Stimulated activated CD8-positive, alpha-beta memory T cell treated with anti-CD3 and anti-CD28 coated beads, Interleukin-4, amount 100 ng/mL, for 1 hour (primary cell): ENCODE measurements at regions not wholly inside any gene's neighbourhood (a gene's known extent, or its start where the extent isn't known, plus 50 kb on each side); places are given as distances from the start of the nearest gene placed in this dataset.
A peak's percentile ranks its signal among the peaks of the same experiment; 100 is the strongest.

Source experiments
- DNase-seq, 2 donors: peaks; one replicate each; pipeline ENCODE4 v3.0.0-alpha.2; 2020; ENCODE audit warnings: low read depth in 2 of 2, low spot score in 1 of 2

DNA sequence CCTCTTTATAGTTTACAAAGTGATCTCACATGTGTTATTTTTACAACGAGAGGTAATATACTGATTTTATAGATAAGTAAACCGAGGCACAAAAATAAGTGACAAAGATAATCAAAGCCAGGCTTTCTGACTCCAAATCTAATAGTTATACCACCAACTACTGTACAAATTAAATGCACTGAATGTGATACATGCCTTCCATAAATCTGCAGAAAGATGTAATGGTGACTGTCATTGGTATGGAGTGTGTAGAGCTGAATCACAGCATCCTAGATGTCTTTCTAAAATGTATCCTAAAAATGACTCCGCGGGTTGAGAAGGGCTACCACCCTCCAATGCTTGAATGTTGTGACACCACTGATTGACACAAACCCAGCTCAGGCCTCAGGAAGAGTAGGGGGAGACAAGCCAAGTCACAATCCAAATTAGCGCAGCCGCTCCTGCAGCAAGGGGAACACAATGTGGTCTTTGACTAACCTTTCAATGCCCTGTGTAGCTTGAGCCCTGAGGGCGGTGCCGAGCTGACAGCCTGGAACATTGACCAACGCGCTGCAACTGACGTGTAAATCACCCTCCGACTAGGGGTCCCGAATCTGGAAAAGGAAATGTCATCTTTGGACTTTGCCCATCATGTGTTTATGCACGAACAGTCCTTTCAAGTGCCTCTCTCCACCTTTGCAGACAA, 136.8 kb downstream of the OLIG3 start:
- DNase-seq, result no peak

DNA sequence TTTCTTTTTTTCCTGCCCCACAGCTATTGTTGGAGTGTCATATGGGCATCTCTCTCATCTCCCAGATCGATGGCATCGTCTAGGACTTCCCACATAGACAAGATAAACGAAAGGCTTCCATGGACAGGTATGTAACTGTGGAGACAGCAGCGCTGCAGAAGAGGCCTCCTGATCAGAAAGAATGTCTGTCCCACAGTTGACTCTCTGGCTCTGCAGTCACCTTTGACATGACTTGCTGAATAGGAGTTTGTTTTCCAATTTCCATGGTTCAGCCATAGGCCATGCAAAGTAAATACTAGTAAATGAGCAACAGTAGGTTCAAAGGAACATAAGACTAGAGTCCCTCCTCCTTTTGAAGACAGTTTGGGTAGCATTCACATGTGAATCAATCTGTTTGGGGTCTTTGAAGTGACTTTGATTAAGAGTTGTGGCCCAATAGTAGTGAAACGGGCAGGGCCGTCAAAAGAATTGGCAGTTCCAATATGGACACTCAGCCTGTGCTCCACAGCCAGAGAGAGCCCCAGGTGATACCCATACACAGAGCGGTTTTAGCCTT, 134.7 kb upstream of the IFNGR1 start:
- DNase-seq, result no peak

DNA sequence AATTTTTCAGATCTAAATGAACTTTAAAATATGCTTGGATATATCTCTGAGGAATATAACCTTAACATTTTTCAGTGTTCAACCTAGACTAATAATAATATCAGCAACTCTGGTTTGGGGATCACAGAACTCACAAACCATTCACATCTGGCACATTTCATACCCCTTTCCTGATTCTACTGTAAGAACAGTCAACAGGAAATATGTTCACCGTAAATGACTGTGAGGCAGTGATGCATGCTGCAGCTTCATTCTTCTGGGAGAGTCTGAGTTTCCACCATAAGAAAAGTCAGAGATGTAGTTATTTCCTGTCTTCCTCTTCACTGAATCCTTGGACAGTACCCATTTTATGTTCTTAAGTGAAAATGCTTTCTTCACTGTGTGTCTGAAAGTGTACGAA, 134.2 kb upstream of the IFNGR1 start:
- no peak for DNase-seq

DNA sequence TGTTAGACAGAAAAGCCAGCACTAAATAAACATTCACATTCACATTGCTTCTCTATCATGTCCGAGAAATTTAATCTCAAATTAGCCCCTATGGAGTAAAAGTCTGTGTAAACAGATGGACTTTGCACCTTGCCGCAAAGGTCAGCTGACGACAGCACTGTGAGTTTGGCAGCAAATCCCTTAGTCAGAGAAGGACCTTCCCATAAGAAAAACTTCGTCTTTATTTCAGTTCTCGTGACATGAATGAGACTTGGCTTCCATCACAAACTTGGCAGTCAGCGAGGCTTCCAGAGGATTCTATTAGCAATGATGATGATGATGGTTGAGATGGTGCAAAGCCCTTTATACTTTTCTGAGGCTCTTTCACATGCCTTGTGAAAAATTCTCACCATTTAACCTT, 133.7 kb upstream of the IFNGR1 start:
- no peak for DNase-seq

DNA sequence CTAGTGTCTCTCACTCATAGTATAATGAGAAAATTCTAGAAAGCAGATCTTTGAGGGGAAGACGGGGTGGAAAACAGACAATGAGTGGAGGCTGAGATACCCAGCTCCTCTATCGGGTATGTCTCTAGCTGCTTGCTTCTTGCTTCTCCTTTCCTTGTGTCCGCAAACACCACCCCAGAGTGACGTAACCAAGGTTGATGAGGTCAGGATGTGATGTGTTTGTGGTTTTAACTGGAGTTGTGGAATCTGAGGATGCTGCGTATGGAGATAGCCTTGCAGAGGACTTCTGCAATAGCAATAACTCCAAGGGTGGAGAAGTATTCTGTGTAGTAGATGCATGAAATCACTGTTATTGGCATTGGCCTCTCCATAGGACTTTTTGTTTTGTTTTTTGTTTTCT, 132.7 kb upstream of the IFNGR1 start:
- no peak for DNase-seq

DNA sequence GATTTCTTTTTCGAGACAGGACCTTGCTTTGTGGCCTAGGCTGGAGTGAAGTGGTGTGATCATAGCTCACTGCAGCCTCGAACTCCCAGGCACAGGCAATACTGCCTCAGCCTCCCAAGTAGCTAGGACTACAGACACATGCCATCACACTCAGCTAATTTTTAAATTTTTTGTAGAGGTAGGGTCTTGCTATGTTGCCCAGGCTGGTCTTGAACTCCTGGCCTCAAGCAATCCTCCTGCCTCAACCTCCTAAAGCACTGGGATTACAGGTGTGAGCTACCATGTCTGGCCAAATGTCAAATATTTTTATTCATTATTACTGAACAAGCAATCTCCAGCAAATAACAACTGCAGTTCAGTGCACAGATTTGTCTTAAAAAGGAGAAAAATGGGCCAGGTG, 131.7 kb upstream of the IFNGR1 start:
- DNase-seq, result no peak

DNA sequence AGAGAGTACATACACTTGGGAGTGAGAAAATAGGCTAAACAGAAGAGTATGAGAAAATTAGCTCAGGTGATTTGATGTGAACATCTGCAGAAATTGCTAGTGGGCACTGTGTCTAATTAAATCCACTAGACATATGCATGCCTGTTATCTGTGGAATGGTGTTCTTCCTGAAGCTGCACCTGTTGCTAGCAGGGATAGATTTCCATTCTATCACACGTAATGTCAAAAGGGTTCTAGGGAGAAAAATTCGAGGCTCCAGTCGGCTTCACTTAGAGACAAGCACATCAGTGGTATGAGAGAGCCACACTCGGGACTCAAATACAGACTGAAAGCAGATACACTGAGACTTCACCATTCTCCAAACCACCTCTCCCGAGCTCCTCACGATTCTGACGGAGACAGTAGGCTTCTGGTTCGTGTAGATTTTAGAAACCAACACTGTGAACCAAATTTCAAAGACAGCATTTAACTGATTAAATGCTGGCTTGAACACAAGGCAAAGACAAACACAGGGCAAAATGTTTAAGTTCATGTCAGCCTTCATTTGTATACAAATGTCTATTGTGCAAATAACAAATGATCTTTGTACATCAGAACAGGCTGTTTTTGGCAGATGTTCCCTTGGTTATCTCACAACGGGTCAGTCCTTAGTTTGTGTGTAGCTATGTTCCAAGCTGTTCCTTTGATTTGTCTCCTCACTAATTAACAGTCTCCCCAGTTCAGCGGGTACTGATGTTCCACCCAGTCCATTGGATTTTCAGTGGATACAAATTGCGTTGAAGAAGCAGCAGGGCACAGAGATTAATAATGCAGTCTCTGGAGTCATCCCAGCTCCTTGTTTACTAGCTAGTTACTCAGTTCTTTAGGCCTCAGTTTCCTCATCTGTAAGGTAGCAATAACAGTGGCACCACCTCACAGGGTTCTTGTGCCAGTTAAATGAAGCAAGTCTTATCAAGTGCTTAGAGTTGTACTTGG, 131.0 kb upstream of the IFNGR1 start:
- DNase-seq, result no peak

DNA sequence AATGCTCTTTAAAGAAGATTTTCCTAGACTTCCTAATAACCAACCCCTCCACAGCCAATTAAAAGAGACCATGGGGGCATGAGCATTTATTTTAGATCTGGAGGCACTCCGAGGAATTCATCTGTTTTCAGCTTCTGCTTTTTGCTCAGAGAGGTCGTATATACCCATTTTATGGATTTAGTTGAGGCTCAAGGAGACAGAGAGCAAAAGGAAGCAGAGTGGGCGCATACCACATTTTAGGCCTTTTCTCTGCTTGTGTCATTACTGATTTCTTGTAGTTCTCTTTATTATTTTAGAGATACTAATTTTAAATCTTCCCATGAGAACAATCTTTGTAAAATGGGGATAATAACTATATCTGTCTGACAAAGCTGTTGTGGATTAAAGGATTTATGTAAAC, 129.6 kb upstream of the IFNGR1 start:
- DNase-seq, result no peak

DNA sequence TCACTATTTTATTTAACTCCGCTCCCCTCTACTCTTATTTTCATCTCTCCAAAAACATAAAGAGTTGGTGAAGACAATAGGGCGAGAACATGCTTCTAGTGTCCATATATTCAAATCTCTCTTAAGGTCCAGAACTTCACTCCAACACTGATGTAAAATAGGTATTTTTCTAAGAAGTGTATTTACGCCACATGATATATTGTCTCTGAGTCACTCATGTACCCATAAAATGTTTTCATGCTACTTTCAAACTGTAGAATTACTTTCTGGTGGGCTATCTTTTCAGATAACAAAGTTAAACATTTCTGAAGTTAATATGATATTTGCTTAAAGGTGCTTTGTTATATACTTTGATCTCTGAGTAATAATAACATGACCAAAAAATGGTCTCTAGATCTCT, 124.1 kb upstream of the IFNGR1 start:
- DNase-seq, result no peak

DNA sequence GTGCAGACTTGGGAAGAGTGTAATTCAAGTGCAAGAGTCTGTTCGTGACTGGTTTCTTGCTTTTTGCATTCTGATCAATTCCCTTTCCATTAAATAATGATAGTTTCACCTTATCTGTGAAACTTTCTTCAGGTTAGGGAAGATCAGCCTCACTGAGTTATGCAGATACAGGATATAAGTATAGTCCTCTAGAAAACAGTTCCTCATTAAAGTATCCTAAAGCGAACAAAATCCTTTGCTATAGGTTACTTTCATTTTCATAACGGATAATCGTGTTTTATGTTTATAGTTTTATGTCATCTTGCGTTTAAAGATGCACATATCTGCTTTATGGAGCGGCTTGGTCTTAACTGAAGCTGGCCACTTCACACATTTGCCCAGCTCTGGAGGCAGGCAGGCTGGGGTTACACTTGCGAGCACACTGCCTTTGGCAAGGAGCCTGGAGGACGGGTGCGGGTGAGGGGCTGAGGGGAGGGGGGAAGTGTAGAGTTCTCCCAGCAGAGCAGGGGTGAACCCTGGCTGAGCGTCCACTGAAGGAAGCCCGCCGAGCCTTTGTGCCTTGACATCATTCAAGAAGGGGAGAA, 123.5 kb upstream of the IFNGR1 start:
- DNase-seq, result no peak

DNA sequence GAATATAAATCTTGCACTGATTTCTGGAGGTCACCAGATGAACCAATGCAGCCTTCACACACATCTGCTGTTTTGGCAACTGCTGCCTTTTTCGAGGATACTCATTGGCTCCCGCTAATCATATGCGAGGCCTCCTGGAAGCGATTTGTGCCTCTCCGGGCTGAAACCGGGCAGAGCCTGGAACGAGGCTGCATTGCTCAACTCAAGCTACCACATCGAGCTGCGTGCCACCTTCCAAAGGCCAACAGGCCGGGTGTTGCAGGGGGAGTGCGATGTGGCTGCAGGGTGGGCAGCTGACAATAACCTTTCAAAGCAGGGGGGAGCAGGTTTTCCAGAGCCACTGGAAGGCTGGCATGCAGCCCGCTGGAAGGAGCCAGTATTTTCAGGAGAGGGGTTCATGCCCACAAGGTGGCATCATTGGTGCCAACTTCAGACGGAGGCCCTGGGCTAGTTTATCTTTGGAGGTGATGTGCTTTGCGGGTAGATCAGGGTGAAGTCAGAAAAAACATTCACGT, 122.6 kb upstream of the IFNGR1 start:
- peak in 1 of 2 donors; percentile 21 for DNase-seq

DNA sequence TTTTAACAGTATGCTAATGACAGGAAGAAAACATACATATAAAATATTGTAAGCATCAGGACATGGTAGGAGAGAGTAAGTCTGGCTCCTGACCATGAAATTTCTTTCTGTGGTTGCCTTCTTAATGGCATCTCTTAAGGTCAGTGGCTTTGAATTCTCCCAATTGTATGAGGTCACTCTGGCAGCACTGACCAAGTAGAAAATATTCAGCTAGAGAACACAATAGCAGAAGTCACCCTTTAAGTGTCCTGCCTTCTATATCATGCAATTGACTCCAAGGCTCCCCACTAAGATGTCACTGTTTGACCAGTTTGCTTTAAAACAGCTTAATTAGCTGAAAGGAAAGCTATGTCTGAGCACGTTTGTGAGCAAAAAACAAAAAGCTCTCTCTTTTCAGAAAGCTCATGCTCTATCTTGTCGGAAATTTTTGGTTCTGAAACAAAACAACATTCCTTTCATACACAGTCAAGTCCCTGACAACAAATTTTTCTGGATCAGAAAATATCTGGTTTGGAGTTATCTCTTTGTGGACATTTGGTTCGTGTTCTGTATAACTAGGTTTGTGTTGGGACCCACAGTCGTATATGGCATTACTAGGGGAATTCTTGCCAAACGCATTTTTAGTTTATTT, 120.9 kb upstream of the IFNGR1 start:
- DNase-seq, result no peak

DNA sequence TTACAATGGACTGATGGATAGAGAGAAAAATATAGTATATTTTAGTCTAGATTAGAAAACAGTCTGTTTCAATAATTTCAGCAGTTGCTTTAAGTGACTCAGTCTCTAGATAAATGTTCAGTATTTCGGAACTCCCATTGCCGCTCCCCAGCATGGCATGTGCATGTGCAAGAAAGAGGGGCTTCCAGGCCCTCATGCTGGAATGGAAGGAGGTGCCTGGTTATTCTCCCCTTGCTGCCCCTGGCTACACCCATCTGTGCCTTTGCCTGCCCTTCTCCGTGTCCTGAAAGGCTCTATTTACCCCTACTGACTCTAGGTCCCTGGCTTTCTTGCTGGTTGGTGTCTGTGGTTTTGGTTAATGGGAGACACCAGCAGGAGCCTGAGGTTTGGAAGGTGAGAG, 115.7 kb upstream of the IFNGR1 start:
- DNase-seq, result no peak

DNA sequence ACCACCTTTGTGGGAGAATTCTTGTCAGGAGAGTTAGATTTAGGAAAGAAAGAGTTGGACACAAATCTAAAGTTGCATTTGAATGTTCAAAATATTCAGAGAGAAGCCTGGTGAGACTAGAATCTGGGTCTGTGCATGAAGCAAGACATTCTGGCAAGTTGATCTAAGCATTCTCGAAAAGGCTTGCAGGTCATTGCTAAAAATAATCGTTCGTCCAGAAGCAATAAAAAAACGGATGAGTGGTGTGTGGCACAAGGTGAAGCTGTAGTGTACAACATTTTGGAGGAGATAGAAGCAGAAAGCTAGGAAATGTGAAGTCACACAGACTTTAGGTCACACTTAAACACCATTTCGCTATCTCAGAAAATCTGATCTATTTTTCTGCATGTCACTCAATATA, 114.9 kb upstream of the IFNGR1 start:
- DNase-seq, result no peak

DNA sequence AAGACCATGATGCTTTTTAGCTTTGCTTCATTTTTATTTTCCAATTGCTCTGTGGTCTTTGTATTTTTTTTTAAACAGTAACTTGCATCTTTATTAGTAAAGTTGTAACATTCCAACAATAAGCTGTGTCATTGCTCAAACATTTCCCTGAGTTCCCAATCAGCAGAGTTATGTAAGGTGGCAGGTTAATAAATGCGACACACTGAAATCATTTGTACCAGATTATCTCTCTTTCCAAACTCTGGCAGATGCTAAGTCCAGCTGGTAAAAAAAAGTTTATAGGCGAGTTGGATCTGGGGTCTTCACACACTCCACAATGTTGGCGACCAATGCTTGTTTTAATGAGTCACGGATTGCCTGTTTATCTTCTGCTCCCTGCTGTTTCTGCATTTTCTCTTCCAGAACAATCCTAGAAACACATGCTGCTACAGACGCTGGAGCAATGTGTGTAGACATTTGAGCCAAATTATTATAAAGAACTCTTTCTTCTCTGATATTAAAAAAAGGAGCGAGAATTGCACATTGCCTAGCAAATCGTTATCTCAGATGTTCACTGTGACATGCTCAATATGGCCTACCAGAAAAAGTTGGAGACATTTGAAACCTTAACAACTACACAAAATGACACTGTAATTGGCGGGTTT, 113.6 kb upstream of the IFNGR1 start:
- no peak for DNase-seq

DNA sequence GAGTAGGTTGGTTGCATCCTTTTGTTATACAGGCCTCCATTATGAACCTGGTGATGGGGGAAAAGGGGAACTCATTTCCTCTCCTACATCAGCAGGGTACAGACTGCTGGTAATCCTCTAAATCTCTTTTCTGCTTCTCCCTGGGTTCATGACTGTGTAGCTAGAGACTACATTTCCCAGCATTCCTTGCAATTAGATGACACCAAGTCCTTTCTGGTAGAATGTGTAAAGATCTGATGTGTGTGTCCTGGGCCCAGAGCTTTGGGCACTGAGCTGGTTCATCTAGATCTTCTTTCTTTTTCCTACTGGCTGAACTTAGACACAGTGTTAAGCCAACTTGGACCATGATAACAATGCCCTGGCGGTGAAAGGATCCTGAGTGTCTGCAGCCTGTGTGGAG, 104.7 kb upstream of the IFNGR1 start:
- DNase-seq, result no peak

DNA sequence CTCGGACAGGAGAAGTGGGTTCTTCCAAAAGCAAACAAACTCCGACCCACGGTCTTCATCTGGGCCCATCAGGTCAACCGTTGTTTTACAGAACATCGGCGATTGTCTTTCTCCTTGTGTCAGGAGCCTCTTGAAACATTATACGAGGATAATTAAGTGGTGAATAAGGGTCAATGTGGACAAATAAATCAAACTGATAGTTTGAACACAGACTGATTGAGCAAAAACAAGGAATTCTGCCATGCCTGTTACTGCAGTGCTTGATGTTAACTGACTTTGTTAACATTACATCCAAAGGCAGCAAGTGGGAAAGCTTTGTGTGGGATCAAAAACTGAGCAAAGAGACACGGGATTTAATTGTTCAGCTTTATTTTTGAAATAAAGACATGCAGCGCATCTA, 101.1 kb upstream of the IFNGR1 start:
- DNase-seq, result no peak

DNA sequence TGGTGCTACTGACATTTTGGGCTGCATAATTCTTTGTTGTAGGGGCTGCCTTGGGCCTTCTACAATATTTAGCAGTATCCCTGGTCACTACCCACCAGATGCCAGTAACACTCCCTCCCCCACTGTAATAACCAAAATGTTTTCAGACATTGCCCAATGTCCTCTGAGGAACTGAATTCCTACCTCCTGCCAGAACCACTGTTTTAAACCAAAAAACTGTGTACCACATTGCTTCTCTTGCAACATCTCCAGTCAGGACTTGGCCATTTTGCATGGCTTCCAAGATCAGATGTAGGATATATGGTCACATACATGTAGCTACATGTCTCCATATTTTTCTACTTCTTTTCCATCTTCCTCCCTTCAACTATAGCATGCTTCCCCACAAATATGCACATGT, 97.4 kb upstream of the IFNGR1 start:
- no peak for DNase-seq

DNA sequence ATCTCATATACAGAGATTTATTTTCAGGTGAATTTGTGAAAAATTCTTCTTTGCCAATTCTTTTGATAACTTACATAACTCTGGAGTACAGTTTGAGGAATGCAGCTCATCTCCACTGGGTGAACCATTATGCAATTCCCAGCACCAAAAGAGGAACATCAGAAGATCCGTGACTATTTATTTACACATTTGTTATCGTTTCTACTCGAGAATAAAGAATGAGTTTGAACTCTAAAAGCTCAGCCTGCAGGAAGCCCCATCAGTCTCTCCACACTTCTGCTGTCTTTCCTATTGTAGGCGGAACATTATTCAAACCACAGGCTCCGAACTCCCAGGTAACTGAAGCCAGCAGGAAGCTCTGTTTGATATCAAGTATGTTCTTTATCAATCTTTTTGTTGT, 95.9 kb upstream of the IFNGR1 start:
- DNase-seq, result no peak

DNA sequence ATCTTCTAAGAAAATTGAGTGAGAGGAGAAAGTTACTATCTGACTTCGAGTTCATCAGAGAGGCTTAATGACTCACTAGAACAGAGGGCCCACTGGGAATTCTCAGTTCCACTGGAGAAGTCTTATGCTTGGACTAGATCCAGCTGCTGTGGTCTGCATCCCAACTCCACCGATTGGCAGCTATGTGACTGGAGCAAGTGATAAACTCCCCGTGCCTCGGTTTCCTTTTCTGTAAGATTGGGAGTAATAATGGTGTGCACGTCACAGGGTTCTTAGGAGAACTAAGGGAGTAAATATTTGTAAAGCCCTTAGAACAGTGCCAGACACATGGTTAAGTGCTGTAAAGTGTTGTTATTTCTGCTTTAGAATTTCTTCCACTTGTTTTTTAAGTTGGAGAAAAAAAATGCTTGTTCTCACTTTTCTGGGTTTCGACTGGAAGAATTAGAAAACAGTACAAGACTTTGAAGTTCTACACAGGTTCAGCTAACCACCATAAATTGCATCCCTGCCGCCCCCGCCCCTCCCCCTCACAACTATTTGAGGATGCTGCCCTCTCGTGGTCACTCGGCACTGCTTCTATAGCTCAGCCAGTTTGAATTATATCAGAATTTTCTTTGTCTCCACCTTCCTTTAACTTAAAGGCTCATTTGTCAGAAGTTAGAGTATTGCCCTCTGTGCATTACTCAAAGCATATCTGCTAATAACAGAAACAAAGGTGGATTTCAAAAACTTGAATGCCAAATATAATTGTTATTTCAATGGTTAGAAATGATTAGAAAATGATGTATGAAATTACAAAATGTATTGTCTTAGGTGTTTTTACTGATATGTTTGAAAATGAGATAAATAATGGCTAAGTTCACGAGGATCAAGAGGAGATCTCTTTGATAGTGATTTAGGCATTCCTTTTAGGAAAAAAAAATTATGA, 95.0 kb upstream of the IFNGR1 start:
- DNase-seq, result peak; percentile 47 to 57
